H9 (cell line): ENCODE measurements at regions not wholly inside any gene's neighbourhood (a gene's known extent, or its start where the extent isn't known, plus 50 kb on each side); places are given as distances from the start of the nearest gene placed in this dataset.

ENCODE experiments used
- DNase-seq: peaks from one replicate; pipeline ENCODE4 v3.0.0-alpha.2; 2017
- H2AFZ ChIP-seq: one replicate; pipeline ENCODE4 v1.6.1; 2013; ENCODE audit warnings: mild to moderate bottlenecking, low read length, control low read depth, moderate library complexity
- H2AK5ac ChIP-seq: 2 replicates; pipeline ENCODE4 v1.6.1; 2013; ENCODE audit warnings: low read length, control low read depth, mixed read lengths; ENCODE audit not compliant: insufficient read length
- H2BK120ac ChIP-seq: one replicate; pipeline ENCODE4 v1.6.1; 2013; ENCODE audit warnings: low read depth, mild to moderate bottlenecking, low read length, control low read depth, inconsistent platforms; ENCODE audit not compliant: poor library complexity, severe bottlenecking
- H2BK12ac ChIP-seq: 2 replicates; pipeline ENCODE4 v1.6.1; 2013; ENCODE audit warnings: low read length, control low read depth, mixed read lengths, low read depth; ENCODE audit not compliant: insufficient read length
- H2BK15ac ChIP-seq: 2 replicates; pipeline ENCODE4 v1.6.1; 2013; ENCODE audit warnings: low read depth, low read length, control low read depth
- H2BK20ac ChIP-seq: one replicate; pipeline ENCODE4 v1.6.1; 2013; ENCODE audit warnings: low read depth, mild to moderate bottlenecking, low read length, control low read depth, inconsistent platforms; ENCODE audit not compliant: poor library complexity, severe bottlenecking
- H2BK5ac ChIP-seq: 2 replicates; pipeline ENCODE4 v1.6.1; 2013; ENCODE audit warnings: low read length, control low read depth, mixed read lengths; ENCODE audit not compliant: insufficient read length
- H3K14ac ChIP-seq: 2 replicates; pipeline ENCODE4 v1.6.1; 2013; ENCODE audit warnings: low read length, control low read depth; ENCODE audit not compliant: insufficient read depth
- H3K18ac ChIP-seq: 2 replicates; pipeline ENCODE4 v1.6.1; 2013; ENCODE audit warnings: low read depth, mild to moderate bottlenecking, mixed read lengths, low read length, control low read depth; ENCODE audit not compliant: insufficient read length
- H3K23ac ChIP-seq: 2 replicates; pipeline ENCODE4 v1.6.1; 2013; ENCODE audit warnings: low read length, control low read depth, mixed read lengths, low read depth; ENCODE audit not compliant: insufficient read length
- H3K23me2 ChIP-seq: 2 replicates; pipeline ENCODE4 v1.6.1; 2013; ENCODE audit warnings: low read depth, mild to moderate bottlenecking, mixed read lengths, low read length, control low read depth; ENCODE audit not compliant: insufficient read length, poor library complexity, severe bottlenecking
- H3K27ac ChIP-seq: 2 replicates; pipeline ENCODE4 v1.5.1; 2013; ENCODE audit warnings: low read length, control low read depth, mixed read lengths, low read depth; ENCODE audit not compliant: insufficient read length
- H3K27me3 ChIP-seq: 2 replicates; pipeline ENCODE4 v1.6.1; 2013; ENCODE audit warnings: low read length, control low read depth, inconsistent platforms; ENCODE audit not compliant: insufficient read depth
- H3K4ac ChIP-seq: 2 replicates; pipeline ENCODE4 v1.6.1; 2013; ENCODE audit warnings: low read depth, mild to moderate bottlenecking, control low read depth, inconsistent platforms, low read length, moderate library complexity
- H3K4me1 ChIP-seq: 2 replicates; pipeline ENCODE4 v1.6.1; 2013; ENCODE audit warnings: low read length, control low read depth, inconsistent platforms; ENCODE audit not compliant: insufficient read depth
- H3K4me2 ChIP-seq: 2 replicates; pipeline ENCODE4 v1.6.1; 2013; ENCODE audit warnings: low read length, control low read depth, mixed read lengths; ENCODE audit not compliant: insufficient read length, insufficient read depth
- H3K56ac ChIP-seq: 2 replicates; pipeline ENCODE4 v1.6.1; 2013; ENCODE audit warnings: low read depth, mild to moderate bottlenecking, mixed read lengths, low read length, control low read depth; ENCODE audit not compliant: insufficient read length
- H3K79me1 ChIP-seq: 2 replicates; pipeline ENCODE4 v1.6.1; 2013; ENCODE audit warnings: low read depth, mild to moderate bottlenecking, moderate library complexity, low read length, control low read depth, inconsistent platforms; ENCODE audit not compliant: insufficient read depth, poor library complexity, severe bottlenecking
- H3K79me2 ChIP-seq: 2 replicates; pipeline ENCODE4 v1.6.1; 2013; ENCODE audit warnings: low read length, control low read depth, inconsistent platforms; ENCODE audit not compliant: insufficient read depth
- H3K9ac ChIP-seq: 2 replicates; pipeline ENCODE4 v1.6.1; 2013; ENCODE audit warnings: low read length, control low read depth, mixed read lengths; ENCODE audit not compliant: insufficient read length; ENCODE audit errors: extremely low read depth
- H3K9me3 ChIP-seq: one replicate; pipeline ENCODE4 v1.6.1; 2013; ENCODE audit warnings: low read depth, low read length, inconsistent platforms; ENCODE audit not compliant: control insufficient read depth
- H3T11ph ChIP-seq: one replicate; pipeline ENCODE4 v1.6.1; 2013; ENCODE audit warnings: mild to moderate bottlenecking, low read length, control low read depth, inconsistent platforms
- H4K20me1 ChIP-seq: one replicate; pipeline ENCODE4 v1.6.1; 2013; ENCODE audit not compliant: control insufficient read depth, insufficient read length, insufficient read depth
- H4K5ac ChIP-seq: 2 replicates; pipeline ENCODE4 v1.6.1; 2013; ENCODE audit warnings: low read depth, mild to moderate bottlenecking, mixed read lengths, low read length, control low read depth; ENCODE audit not compliant: insufficient read length
- H4K8ac ChIP-seq: replicated peaks from 2 replicates; pipeline ENCODE4 v1.6.1; 2013; ENCODE audit warnings: low read length, control low read depth, mixed read lengths, low read depth; ENCODE audit not compliant: insufficient read length
- H4K91ac ChIP-seq: 2 replicates; pipeline ENCODE4 v1.6.1; 2013; ENCODE audit warnings: low read depth, mild to moderate bottlenecking, moderate library complexity, mixed read lengths, low read length, control low read depth; ENCODE audit not compliant: insufficient read length
- H3K27ac Mint-ChIP-seq, 3 experiments: 2 replicates in 2 of 3; 3 replicates in 1 of 3; pipeline ENCODE4 v1.8.0; 2020 to 2021; ENCODE audit warnings: mixed read lengths in 3 of 3, mild to moderate bottlenecking in 1 of 3, moderate library complexity in 1 of 3
- H3K27me3 Mint-ChIP-seq: 2 replicates; pipeline ENCODE4 v1.8.0; 2021; ENCODE audit warnings: low read depth, mild to moderate bottlenecking, moderate library complexity, mixed read lengths
- H3K36me3 Mint-ChIP-seq, 3 experiments: 2 replicates in 2 of 3; 3 replicates in 1 of 3; pipeline ENCODE4 v1.8.0; 2020 to 2021; ENCODE audit warnings: low read depth in 3 of 3, mixed read lengths in 3 of 3; ENCODE audit not compliant: insufficient read depth in 1 of 3
- H3K4me1 Mint-ChIP-seq, 2 experiments: 2 replicates each; pipeline ENCODE4 v1.8.0; 2020; ENCODE audit warnings: mixed read lengths in 2 of 2
- H3K4me3 Mint-ChIP-seq, 2 experiments: 2 replicates in 1 of 2; 3 replicates in 1 of 2; pipeline ENCODE4 v1.8.0; 2020 to 2021; ENCODE audit warnings: mild to moderate bottlenecking in 2 of 2, mixed read lengths in 2 of 2, moderate library complexity in 1 of 2
- H3K9me3 Mint-ChIP-seq, 2 experiments: 2 replicates in 1 of 2; 3 replicates in 1 of 2; pipeline ENCODE4 v1.8.0; 2020; ENCODE audit warnings: mild to moderate bottlenecking in 2 of 2, mixed read lengths in 2 of 2, moderate library complexity in 1 of 2
- CTCF ChIP-seq: fragments of 200-600 bp; sonication (generic); conservative IDR thresholded peaks from 3 replicates; pipeline ENCODE4 v1.8.0; 2021; ENCODE audit warnings: antibody characterized with exemption, mild to moderate bottlenecking
- WGBS: extraction: QIAGEN DNeasy Blood & Tissue Kit; methylation state at CpG from one replicate; pipeline ENCODE4 v1.1.7; 2013; ENCODE audit warnings: missing lambda C conversion rate, low lambda C conversion rate, mixed read lengths; ENCODE audit not compliant: insufficient read length; ENCODE audit errors: extremely low coverage; 5-methylcytosine and 5-hydroxymethylcytosine counted together

DNA sequence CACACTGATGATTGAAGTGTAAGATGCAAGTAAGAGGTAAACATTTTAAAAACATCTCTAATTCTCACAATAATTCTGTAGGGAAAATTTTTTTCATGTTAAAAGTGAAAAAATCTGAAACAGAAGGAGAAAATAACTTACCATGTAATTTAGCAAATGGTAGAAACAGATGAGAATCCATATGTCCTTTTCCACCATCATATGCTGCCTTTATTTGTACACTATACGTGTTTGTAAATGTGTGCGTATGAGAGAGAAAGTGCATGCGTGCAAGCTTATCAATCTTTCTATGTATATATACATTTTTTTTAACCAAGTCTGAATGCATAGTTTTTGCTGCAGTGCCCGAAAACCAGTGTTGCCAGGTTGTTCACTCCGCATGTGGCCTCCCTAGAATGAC is 186.7 kb downstream of the IZUMO3 start:
- no peak overlapping the region for H3K14ac ChIP-seq
- Mint-ChIP-seq H3K4me3 (no peak overlapping the region), H3K9me3 (peaks cover 13 to 28% of the 10 kb centered on the region in 2 experiments), H3K36me3 (peaks cover 12 to 23% (median 12%) of the 10 kb centered on the region in 3 experiments), H3K27ac (no peak overlapping the region), H3K4me1 (peaks cover 0 to 4% of the 10 kb centered on the region in 2 experiments; a peak in 1 of 4 replicates), H3K27me3 (no peaks in the 10 kb centered on the region)
- no peaks in the 10 kb centered on the region for H3K79me1 ChIP-seq
- DNase-seq = no peak
- no peak overlapping the region for H2AK5ac ChIP-seq
- no peaks in the 10 kb centered on the region for H3K4me1 ChIP-seq
- H3K23me2 ChIP-seq = no peaks in the 10 kb centered on the region
- H3K18ac ChIP-seq = no peak overlapping the region
- TF ChIP-seq CTCF = no peak
- no peak overlapping the region for H3K4ac ChIP-seq
- H2AFZ ChIP-seq = no peak overlapping the region
- no peak overlapping the region for H2BK120ac ChIP-seq
- H3K27ac ChIP-seq = no peak overlapping the region
- H2BK15ac ChIP-seq = no peak overlapping the region
- H2BK20ac ChIP-seq = no peak overlapping the region
- no peak overlapping the region for H3K4me2 ChIP-seq
- no peak overlapping the region for H3K56ac ChIP-seq
- no peaks in the 10 kb centered on the region for H3K9me3 ChIP-seq
- H2BK12ac ChIP-seq = no peak overlapping the region
- H4K20me1 ChIP-seq = no peaks in the 10 kb centered on the region
- no peak overlapping the region for H4K5ac ChIP-seq
- no CpG with 5 or more reads among the region's 5 CpGs for WGBS
- no peaks in the 10 kb centered on the region for H3K79me2 ChIP-seq
- H2BK5ac ChIP-seq = no peak overlapping the region
- H3K23ac ChIP-seq = no peak overlapping the region
- H3K9ac ChIP-seq = no peak overlapping the region
- H3K27me3 ChIP-seq = no peaks in the 10 kb centered on the region
- H4K8ac ChIP-seq = no peak overlapping the region
- H3T11ph ChIP-seq = no peak overlapping the region
- H4K91ac ChIP-seq = no peak overlapping the region
